ENCODE measurements at regions not wholly inside any gene's neighbourhood (a gene's known extent, or its start where the extent isn't known, plus 50 kb on each side); places are given as distances from the start of the nearest gene placed in this dataset.
"Not testable (repeated sequence)": the region's sequence is repeated elsewhere in the genome, so short reads cannot be mapped to it uniquely, and the experiment has no call there.

DNA sequence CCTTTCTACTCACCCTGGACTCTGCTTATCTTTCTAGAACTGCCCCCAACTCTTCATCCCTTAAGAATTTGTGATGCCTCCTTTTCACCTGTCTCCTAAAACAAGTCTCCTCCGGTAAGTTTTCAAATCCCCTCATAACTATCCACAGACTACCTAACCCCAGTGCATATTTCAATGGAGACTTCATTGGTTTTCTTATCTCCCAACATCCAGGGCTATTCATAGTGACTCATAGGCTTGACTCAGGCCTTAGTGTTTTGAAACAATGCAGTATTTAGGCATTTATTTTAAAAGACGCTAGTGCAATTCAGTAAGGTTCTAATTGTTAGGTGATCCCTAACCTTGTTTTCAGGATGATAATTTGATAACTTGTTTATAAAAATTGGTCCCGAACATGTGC is 399.2 kb downstream of the CPS1 start:
- Histone ChIP-seq H3K4me1 (ENCODE audit: control insufficient read depth, insufficient read depth, low read length) (no peaks in the 10 kb centered on the region), H3K9ac (ENCODE audit: low read length) (no peak overlapping the region), H3K36me3 (ENCODE audit: control insufficient read depth, insufficient read depth, low read length) (no peaks in the 10 kb centered on the region), H3K9me3 (ENCODE audit: control insufficient read depth, insufficient read depth, low read depth, low read length) (no peaks in the 10 kb centered on the region), H3K27me3 (ENCODE audit: control insufficient read depth, insufficient read depth, low read length) (no peaks in the 10 kb centered on the region), H3K4me3 (ENCODE audit: low read depth, low read length) (no peak overlapping the region), H3K27ac (ENCODE audit: low read depth, low read length) (no peak overlapping the region)

DNA sequence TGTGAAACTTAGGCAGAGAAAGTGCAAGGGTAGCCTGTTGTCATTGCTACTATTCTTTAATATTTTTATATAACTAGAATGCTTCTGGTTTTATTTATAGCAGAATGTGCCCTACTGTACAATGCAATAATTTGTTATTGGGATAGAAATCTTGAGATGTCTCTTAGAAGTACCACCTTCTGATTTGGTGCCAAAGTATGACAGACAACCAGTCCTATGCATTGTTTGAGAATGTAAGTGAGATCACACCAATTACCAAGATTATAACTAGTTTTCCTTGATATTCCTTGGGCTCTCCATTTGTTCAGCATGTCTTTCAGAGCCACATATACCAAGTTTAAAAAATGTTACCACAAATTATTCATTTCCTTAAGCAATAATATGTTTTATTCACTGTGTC is 399.7 kb downstream of the CPS1 start:
- H3K27me3 ChIP-seq (ENCODE audit: control insufficient read depth, insufficient read depth, low read length): no peaks in the 10 kb centered on the region
- no peak overlapping the region for H3K9ac ChIP-seq (ENCODE audit: low read length)
- H3K4me3 ChIP-seq (ENCODE audit: low read depth, low read length): no peak overlapping the region
- H3K36me3 ChIP-seq (ENCODE audit: control insufficient read depth, insufficient read depth, low read length): no peaks in the 10 kb centered on the region
- no peaks in the 10 kb centered on the region for H3K4me1 ChIP-seq (ENCODE audit: control insufficient read depth, insufficient read depth, low read length)
- H3K27ac ChIP-seq (ENCODE audit: low read depth, low read length): no peak overlapping the region
- H3K9me3 ChIP-seq (ENCODE audit: control insufficient read depth, insufficient read depth, low read depth, low read length): no peaks in the 10 kb centered on the region

DNA sequence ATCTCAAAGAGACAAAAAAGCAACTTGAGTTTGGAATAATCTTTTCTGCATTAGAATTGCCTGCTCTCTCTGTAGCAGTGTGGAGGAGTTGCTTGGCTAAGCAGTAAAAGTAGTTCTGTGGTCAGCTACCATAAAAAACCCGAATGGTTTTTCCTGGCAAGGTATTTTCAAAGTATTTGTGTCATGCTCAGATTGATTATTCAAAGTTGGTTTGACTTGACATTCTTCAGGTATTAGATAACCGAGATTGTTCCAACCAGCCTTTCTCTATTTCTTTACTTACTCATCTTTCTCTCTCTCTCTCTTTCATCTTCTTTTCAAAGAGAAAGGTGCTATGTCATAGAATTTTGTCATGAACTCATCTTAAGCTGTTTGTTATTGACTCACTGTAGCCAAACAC is 404.9 kb downstream of the CPS1 start:
- Histone ChIP-seq H3K9me3 (ENCODE audit: control insufficient read depth, insufficient read depth, low read depth, low read length) (no peaks in the 10 kb centered on the region), H3K27me3 (ENCODE audit: control insufficient read depth, insufficient read depth, low read length) (no peaks in the 10 kb centered on the region), H3K4me1 (ENCODE audit: control insufficient read depth, insufficient read depth, low read length) (no peaks in the 10 kb centered on the region), H3K36me3 (ENCODE audit: control insufficient read depth, insufficient read depth, low read length) (no peaks in the 10 kb centered on the region), H3K27ac (ENCODE audit: low read depth, low read length) (no peak overlapping the region), H3K9ac (ENCODE audit: low read length) (no peak overlapping the region), H3K4me3 (ENCODE audit: low read depth, low read length) (no peak overlapping the region)

DNA sequence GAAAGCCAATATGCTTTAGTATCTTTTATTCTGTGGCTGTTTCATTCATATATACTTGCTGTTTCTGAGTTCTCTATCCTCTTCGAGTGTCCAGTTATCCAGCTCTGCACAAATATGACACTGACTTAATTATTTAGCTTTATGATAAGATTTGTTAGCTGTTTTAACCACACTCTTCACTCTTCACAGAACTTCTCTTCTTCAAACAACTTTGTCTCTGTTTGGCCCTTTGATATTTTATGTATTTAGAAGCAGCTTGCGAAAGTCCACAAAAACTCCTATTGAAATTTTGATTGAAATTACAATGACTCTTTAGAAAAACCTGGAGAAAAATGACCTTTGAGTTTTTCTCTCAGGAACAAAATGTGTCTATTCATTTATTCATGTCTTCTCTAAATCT is 407.0 kb downstream of the CPS1 start:
- H3K4me1 ChIP-seq (ENCODE audit: control insufficient read depth, insufficient read depth, low read length): no peaks in the 10 kb centered on the region
- no peaks in the 10 kb centered on the region for H3K36me3 ChIP-seq (ENCODE audit: control insufficient read depth, insufficient read depth, low read length)
- no peaks in the 10 kb centered on the region for H3K9me3 ChIP-seq (ENCODE audit: control insufficient read depth, insufficient read depth, low read depth, low read length)
- no peak overlapping the region for H3K27ac ChIP-seq (ENCODE audit: low read depth, low read length)
- no peaks in the 10 kb centered on the region for H3K27me3 ChIP-seq (ENCODE audit: control insufficient read depth, insufficient read depth, low read length)
- no peak overlapping the region for H3K9ac ChIP-seq (ENCODE audit: low read length)
- no peak overlapping the region for H3K4me3 ChIP-seq (ENCODE audit: low read depth, low read length)

DNA sequence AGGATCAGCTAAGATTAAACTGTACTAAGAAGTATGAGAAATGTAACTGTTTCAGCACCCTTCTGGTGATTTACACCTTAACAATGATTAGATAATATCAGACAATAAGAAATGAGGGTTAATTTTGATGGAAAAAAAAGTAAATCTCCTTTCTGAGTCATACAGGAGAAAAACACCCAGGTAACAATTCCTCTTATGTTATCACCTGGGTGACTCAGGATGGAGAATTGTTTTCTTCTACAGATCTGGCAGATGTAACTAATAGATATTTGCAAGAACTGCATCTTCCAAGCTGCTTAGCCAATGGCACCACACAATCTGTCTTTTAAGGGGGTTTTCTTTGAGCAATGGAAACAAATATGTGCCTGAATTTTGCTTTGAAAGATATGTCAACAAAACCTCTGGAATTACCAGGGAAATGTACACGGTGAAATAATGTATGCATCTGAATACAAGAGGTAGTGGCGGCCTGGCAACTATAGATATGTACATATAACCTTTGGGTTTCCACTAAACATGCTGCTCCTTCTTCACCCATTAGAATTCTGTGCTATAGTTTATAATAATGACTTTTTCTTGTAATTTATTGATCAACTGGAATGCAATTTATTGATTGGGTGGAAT is 407.9 kb downstream of the CPS1 start:
- H3K4me1 ChIP-seq (ENCODE audit: control insufficient read depth, insufficient read depth, low read length): no peaks in the 10 kb centered on the region
- H3K9ac ChIP-seq (ENCODE audit: low read length): no peak overlapping the region

DNA sequence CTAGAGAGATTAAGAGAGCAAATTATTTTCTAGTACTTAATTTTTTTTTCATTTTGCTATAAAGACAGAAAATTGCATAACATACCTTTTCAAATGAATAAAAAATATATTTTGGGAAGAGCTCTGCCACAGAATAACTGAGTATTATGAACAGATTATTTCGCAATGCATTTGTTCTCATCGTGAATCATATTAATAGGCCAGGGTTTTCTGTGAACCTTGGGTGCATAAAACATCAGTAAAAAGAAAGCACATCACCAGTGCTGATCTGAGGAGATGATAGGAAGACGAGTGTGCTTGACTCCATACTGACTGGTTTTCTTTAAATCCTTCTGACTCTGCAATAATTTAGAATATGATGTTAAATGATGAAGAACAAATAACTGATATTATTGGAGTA is 409.1 kb downstream of the CPS1 start:
- no peaks in the 10 kb centered on the region for H3K4me1 ChIP-seq (ENCODE audit: control insufficient read depth, insufficient read depth, low read length)
- no peaks in the 10 kb centered on the region for H3K36me3 ChIP-seq (ENCODE audit: control insufficient read depth, insufficient read depth, low read length)
- H3K4me3 ChIP-seq (ENCODE audit: low read depth, low read length): no peak overlapping the region
- H3K27ac ChIP-seq (ENCODE audit: low read depth, low read length): no peak overlapping the region
- H3K9me3 ChIP-seq (ENCODE audit: control insufficient read depth, insufficient read depth, low read depth, low read length): no peaks in the 10 kb centered on the region
- no peaks in the 10 kb centered on the region for H3K27me3 ChIP-seq (ENCODE audit: control insufficient read depth, insufficient read depth, low read length)
- H3K9ac ChIP-seq (ENCODE audit: low read length): no peak overlapping the region

More for the DNA sequence above, 407.9 kb downstream of the CPS1 start:
- Histone ChIP-seq H3K27me3 (ENCODE audit: control insufficient read depth, insufficient read depth, low read length) (no peaks in the 10 kb centered on the region), H3K27ac (ENCODE audit: low read depth, low read length) (no peak overlapping the region), H3K4me3 (ENCODE audit: low read depth, low read length) (no peak overlapping the region), H3K9me3 (ENCODE audit: control insufficient read depth, insufficient read depth, low read depth, low read length) (no peaks in the 10 kb centered on the region), H3K36me3 (ENCODE audit: control insufficient read depth, insufficient read depth, low read length) (no peaks in the 10 kb centered on the region)

DNA sequence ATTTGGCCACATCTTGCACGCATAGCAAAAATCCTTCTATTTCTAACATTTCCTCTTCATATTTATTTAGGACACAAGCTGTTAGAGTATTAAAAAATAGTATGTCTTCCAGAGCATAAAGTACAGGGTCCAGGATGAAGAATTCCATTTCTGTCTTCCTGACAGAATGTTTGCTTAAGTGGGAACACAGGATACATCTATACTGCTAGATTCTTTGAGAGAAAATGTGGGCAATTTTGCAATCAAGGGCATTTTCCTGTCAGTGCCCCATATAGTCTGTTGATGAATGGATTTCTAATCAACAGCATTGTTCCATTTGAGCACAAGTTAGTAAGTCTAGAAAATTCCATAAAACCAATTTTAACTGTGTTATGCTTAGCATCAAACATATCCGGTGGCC is 409.9 kb downstream of the CPS1 start:
- H3K27me3 ChIP-seq (ENCODE audit: control insufficient read depth, insufficient read depth, low read length): no peaks in the 10 kb centered on the region
- no peak overlapping the region for H3K9ac ChIP-seq (ENCODE audit: low read length)
- H3K27ac ChIP-seq (ENCODE audit: low read depth, low read length): no peak overlapping the region
- H3K9me3 ChIP-seq (ENCODE audit: control insufficient read depth, insufficient read depth, low read depth, low read length): no peaks in the 10 kb centered on the region
- H3K36me3 ChIP-seq (ENCODE audit: control insufficient read depth, insufficient read depth, low read length): no peaks in the 10 kb centered on the region
- H3K4me3 ChIP-seq (ENCODE audit: low read depth, low read length): no peak overlapping the region
- no peaks in the 10 kb centered on the region for H3K4me1 ChIP-seq (ENCODE audit: control insufficient read depth, insufficient read depth, low read length)

DNA sequence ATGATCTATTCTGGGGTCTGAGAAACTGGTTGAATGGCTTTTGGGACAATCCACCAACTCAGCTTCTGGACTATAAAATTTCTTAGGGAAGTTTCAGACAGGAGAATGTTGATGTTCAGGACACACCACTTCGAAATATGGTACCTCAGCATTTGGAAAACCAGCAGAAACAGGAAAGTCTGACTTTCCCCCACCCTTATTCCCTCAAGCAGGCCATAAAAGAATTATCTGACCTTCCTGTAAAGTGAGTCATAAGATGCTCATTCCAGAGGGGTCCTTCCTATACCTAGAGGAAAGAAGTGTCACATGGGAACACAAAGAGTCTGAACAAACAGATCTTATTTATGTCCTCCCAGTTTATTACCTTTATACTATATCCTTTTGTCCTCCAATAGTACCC is 415.0 kb downstream of the CPS1 start:
- H3K9me3 ChIP-seq (ENCODE audit: control insufficient read depth, insufficient read depth, low read depth, low read length): no peaks in the 10 kb centered on the region

DNA sequence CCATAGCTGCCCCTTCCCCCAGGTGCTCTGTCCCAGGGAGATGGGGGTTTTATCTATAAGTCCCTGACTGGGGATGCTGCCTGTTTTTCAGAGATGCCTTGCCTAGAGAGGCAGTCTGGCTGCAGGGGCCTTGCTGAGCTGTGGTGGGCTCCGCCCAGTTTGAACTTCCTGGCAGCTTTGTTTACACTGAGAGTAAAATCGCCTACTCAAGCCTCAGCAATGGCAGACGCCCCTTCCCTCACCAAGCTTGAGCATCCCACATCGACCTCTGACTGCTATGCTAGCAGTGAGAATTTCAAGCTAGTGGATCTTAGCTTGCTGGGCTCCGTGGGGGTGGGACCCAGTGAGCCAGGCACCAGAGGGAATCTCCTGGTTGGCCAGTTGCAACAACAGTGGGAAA is 430.4 kb downstream of the CPS1 start:
- H3K9me3 ChIP-seq (ENCODE audit: control insufficient read depth, insufficient read depth, low read depth, low read length); H3K4me3 ChIP-seq (ENCODE audit: low read depth, low read length); H3K36me3 ChIP-seq (ENCODE audit: control insufficient read depth, insufficient read depth, low read length); H3K27ac ChIP-seq (ENCODE audit: low read depth, low read length); H3K27me3 ChIP-seq (ENCODE audit: control insufficient read depth, insufficient read depth, low read length); H3K9ac ChIP-seq (ENCODE audit: low read length); H3K4me1 ChIP-seq (ENCODE audit: control insufficient read depth, insufficient read depth, low read length): not testable (repeated sequence)

More for the DNA sequence above, 415.0 kb downstream of the CPS1 start:
- Histone ChIP-seq H3K27me3 (ENCODE audit: control insufficient read depth, insufficient read depth, low read length) (no peaks in the 10 kb centered on the region), H3K27ac (ENCODE audit: low read depth, low read length) (no peak overlapping the region), H3K9ac (ENCODE audit: low read length) (no peak overlapping the region), H3K4me3 (ENCODE audit: low read depth, low read length) (no peak overlapping the region), H3K36me3 (ENCODE audit: control insufficient read depth, insufficient read depth, low read length) (no peaks in the 10 kb centered on the region), H3K4me1 (ENCODE audit: control insufficient read depth, insufficient read depth, low read length) (no peaks in the 10 kb centered on the region)

DNA sequence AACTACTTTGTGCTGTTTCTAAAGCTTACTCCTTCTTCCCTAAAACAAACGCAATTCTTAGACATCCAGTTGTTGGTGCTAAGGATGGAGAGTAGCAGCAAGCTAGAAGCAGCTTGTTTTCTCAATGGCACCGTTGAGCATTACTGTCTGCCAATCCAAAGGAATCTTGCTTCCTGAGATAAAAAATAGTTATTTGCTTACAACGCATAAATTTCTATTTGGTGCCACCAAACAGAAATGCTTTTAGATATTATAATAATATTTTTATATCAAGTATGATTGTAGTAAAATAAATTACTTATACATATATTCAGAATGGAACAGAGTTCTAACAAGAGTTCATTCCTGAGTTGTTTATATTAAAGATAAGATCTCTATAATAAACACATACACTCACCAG is 434.7 kb downstream of the CPS1 start:
- Histone ChIP-seq H3K4me1 (ENCODE audit: control insufficient read depth, insufficient read depth, low read length) (no peaks in the 10 kb centered on the region), H3K27me3 (ENCODE audit: control insufficient read depth, insufficient read depth, low read length) (no peaks in the 10 kb centered on the region), H3K4me3 (ENCODE audit: low read depth, low read length) (no peak overlapping the region), H3K36me3 (ENCODE audit: control insufficient read depth, insufficient read depth, low read length) (no peaks in the 10 kb centered on the region), H3K9me3 (ENCODE audit: control insufficient read depth, insufficient read depth, low read depth, low read length) (peaks cover 4% of the 10 kb centered on the region; the same call in 1 of the 2 replicates), H3K9ac (ENCODE audit: low read length) (no peak overlapping the region), H3K27ac (ENCODE audit: low read depth, low read length) (no peak overlapping the region)

DNA sequence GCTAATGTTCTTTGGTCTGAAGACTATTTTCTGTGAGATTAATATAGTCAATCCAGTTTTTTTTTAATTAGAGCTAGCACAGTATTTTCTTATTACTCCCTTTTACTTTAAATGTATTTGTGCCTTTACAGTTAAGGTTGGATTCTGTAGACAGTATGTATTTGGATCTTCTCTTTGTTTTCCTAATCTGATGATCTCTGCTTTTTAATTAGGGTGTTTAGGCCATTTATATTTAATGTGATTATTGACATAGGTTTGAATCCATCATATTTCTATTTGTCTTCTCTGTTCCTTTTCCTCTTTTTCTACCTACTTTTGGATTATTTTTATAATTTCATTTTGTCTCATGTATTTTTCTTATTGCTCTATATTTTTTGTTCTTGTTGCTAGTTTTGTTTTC is 437.7 kb downstream of the CPS1 start:
- peaks cover 4% of the 10 kb centered on the region; the same call in 1 of the 2 replicates for H3K9me3 ChIP-seq (ENCODE audit: control insufficient read depth, insufficient read depth, low read depth, low read length)
- H3K27ac ChIP-seq (ENCODE audit: low read depth, low read length): no peak overlapping the region
- H3K4me3 ChIP-seq (ENCODE audit: low read depth, low read length): no peak overlapping the region
- no peak overlapping the region for H3K9ac ChIP-seq (ENCODE audit: low read length)
- H3K36me3 ChIP-seq (ENCODE audit: control insufficient read depth, insufficient read depth, low read length): no peaks in the 10 kb centered on the region
- no peaks in the 10 kb centered on the region for H3K27me3 ChIP-seq (ENCODE audit: control insufficient read depth, insufficient read depth, low read length)
- no peaks in the 10 kb centered on the region for H3K4me1 ChIP-seq (ENCODE audit: control insufficient read depth, insufficient read depth, low read length)

DNA sequence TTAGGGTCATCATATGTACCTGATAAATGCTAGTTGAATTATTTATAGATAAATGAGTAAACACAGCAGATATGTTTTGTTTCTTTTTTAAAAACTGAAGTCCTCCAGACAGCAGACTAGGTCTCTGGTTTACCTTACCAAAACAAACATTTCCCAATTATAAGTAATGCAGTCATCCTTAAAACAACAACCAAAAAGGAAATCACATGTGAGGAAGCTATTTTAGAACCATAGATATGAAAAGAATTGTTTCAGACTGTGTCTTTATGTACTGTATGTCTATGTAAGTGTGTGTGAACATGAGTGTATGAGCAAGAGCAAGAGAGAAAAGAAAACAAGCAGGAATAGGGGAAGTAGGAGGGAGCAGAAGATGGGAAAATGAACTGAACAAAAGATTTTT is 441.0 kb downstream of the CPS1 start:
- H3K9ac ChIP-seq (ENCODE audit: low read length): no peak overlapping the region
- no peaks in the 10 kb centered on the region for H3K4me1 ChIP-seq (ENCODE audit: control insufficient read depth, insufficient read depth, low read length)
- no peaks in the 10 kb centered on the region for H3K36me3 ChIP-seq (ENCODE audit: control insufficient read depth, insufficient read depth, low read length)
- H3K9me3 ChIP-seq (ENCODE audit: control insufficient read depth, insufficient read depth, low read depth, low read length): no peaks in the 10 kb centered on the region
- H3K4me3 ChIP-seq (ENCODE audit: low read depth, low read length): no peak overlapping the region
- H3K27ac ChIP-seq (ENCODE audit: low read depth, low read length): no peak overlapping the region
- no peaks in the 10 kb centered on the region for H3K27me3 ChIP-seq (ENCODE audit: control insufficient read depth, insufficient read depth, low read length)
